ENCODE measurements at regions not wholly inside any gene's neighbourhood (a gene's known extent, or its start where the extent isn't known, plus 50 kb on each side); places are given as distances from the start of the nearest gene placed in this dataset.

- intact Hi-C loops (cut with DNase I), result no loop called here
- ATAC-seq (no peak), DNase-seq (no peak)
- Histone ChIP-seq H3K4me3 (no peak overlapping the region), H3K9me3 (no peaks in the 10 kb centered on the region), H3K4me1 (no peaks in the 10 kb centered on the region), H3K27ac (peak overlapping the region in 1 of 4 donors; percentile 0), H3K27me3 (no peaks in the 10 kb centered on the region), H3K36me3 (replicated peaks in 1 of 2; ENCODE audit: insufficient read depth in 1 of 2, low read depth in 2 of 2) (no peaks in the 10 kb centered on the region)
- whole genome bisulfite sequencing, 2 donors, result 70% methylated on average over 1 of the region's 1 CpG; no CpG with 5 or more reads in 1 of the 2 donors
- TF ChIP-seq, protein P1, sequence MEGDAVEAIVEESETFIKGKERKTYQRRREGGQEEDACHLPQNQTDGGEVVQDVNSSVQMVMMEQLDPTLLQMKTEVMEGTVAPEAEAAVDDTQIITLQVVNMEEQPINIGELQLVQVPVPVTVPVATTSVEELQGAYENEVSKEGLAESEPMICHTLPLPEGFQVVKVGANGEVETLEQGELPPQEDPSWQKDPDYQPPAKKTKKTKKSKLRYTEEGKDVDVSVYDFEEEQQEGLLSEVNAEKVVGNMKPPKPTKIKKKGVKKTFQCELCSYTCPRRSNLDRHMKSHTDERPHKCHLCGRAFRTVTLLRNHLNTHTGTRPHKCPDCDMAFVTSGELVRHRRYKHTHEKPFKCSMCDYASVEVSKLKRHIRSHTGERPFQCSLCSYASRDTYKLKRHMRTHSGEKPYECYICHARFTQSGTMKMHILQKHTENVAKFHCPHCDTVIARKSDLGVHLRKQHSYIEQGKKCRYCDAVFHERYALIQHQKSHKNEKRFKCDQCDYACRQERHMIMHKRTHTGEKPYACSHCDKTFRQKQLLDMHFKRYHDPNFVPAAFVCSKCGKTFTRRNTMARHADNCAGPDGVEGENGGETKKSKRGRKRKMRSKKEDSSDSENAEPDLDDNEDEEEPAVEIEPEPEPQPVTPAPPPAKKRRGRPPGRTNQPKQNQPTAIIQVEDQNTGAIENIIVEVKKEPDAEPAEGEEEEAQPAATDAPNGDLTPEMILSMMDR (IDR thresholded peaks at IDR 0.05), result no peak
- TF ChIP-seq POLR2A (IDR thresholded peaks at IDR 0.05), result no peak
Measured at GRCh38 chr20:23179766-23180403, 93.8 kb upstream of the CD93 start.

DNA sequence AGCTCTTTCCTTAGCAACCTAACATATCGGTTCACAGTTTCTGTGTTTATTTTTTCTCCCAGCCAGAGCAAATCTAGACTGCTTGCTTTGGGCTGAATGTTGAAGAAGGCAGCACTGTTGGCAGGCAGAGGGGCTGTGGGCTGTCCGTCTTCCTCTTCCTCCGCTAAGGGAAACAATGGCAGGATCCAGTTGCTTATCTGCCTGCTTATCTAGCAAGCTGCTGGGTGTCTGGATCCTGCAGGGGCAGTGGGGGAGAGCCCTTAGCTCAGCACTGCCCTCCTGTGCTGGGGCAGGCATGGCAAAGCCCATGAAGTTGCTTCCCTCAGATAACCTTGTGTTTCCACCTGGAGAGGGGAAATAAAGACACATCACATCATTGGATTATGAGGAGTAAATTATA, 92.7 kb upstream of the CD93 start:
- Histone ChIP-seq H3K4me3 (no peak overlapping the region), H3K36me3 (replicated peaks in 1 of 2; ENCODE audit: insufficient read depth in 1 of 2, low read depth in 2 of 2) (no peaks in the 10 kb centered on the region), H3K27ac (no peak overlapping the region), H3K4me1 (no peaks in the 10 kb centered on the region), H3K9me3 (no peaks in the 10 kb centered on the region), H3K27me3 (no peaks in the 10 kb centered on the region)
- 8% methylated on average over 2 to 3 of the region's 3 CpGs for WGBS, 2 donors
- DNase-seq, result no peak
- TF ChIP-seq, protein P1 (IDR thresholded peaks at IDR 0.05), result peak in 1 of 7 experiments; percentile 4
- TF ChIP-seq POLR2A (IDR thresholded peaks at IDR 0.05), result no peak
- ATAC-seq, result peak; percentile 12
- intact Hi-C loops (cut with DNase I), result no loop called here

DNA sequence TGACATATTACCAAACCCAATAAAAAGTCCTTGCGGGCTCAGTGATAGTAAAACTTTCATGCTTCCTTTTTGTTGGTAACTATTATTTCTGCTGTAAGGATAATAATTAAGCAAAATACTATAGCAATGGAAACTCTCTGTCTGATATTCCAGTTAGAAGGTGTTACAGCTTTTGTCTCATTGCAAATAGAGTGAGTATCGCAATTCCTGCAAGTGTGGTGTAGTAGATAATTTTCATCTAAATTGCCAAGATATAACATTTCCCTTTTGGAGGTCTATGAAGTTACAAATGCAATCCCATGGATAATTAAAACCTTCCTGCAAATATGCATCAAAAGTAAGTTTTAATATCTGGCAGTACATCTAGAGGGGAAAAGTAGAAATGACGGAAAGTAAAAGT, 88.7 kb upstream of the CD93 start:
- intact Hi-C loops (cut with DNase I), result no loop called here
- no peak overlapping the region for H3K4me3 ChIP-seq
- no peak for ATAC-seq
- 87 to 92% methylated on average over 3 of the region's 3 CpGs for WGBS, 2 donors
- TF ChIP-seq, protein P1 (IDR thresholded peaks at IDR 0.05), result no peak
- no peak for TF ChIP-seq POLR2A (IDR thresholded peaks at IDR 0.05)
- H3K4me1 ChIP-seq, result no peaks in the 10 kb centered on the region
- H3K27ac ChIP-seq, result no peak overlapping the region
- no peaks in the 10 kb centered on the region for H3K36me3 ChIP-seq (replicated peaks in 1 of 2; ENCODE audit: insufficient read depth in 1 of 2, low read depth in 2 of 2)
- no peaks in the 10 kb centered on the region for H3K9me3 ChIP-seq
- DNase-seq, result no peak
- H3K27me3 ChIP-seq, result no peaks in the 10 kb centered on the region

GRCh38 chr20:23167431-23167830, 81.3 kb upstream of the CD93 start:
- no peak for ATAC-seq
- Histone ChIP-seq H3K27me3 (no peaks in the 10 kb centered on the region), H3K36me3 (replicated peaks in 1 of 2; ENCODE audit: insufficient read depth in 1 of 2, low read depth in 2 of 2) (no peaks in the 10 kb centered on the region), H3K9me3 (no peaks in the 10 kb centered on the region), H3K4me1 (no peaks in the 10 kb centered on the region), H3K4me3 (no peak overlapping the region), H3K27ac (no peak overlapping the region)
- 78 to 80% methylated on average over 4 of the region's 4 CpGs for WGBS, 2 donors
- TF ChIP-seq POLR2A (IDR thresholded peaks at IDR 0.05), result no peak
- TF ChIP-seq, protein P1 (IDR thresholded peaks at IDR 0.05), result no peak
- intact Hi-C loops (cut with DNase I), result no loop called here
- DNase-seq, result no peak

GRCh38 chr20:23166563-23166962, 80.4 kb upstream of the CD93 start:
- H3K27me3 ChIP-seq, result no peaks in the 10 kb centered on the region
- no peaks in the 10 kb centered on the region for H3K36me3 ChIP-seq (replicated peaks in 1 of 2; ENCODE audit: insufficient read depth in 1 of 2, low read depth in 2 of 2)
- H3K27ac ChIP-seq, result no peak overlapping the region
- ATAC-seq (no peak), DNase-seq (no peak)
- 89 to 92% methylated on average over 3 to 7 of the region's 7 CpGs for WGBS, 2 donors
- no peaks in the 10 kb centered on the region for H3K9me3 ChIP-seq
- H3K4me3 ChIP-seq, result no peak overlapping the region
- H3K4me1 ChIP-seq, result no peaks in the 10 kb centered on the region
- TF ChIP-seq, protein P1 (IDR thresholded peaks at IDR 0.05), result no peak
- TF ChIP-seq POLR2A (IDR thresholded peaks at IDR 0.05), result no peak
- intact Hi-C loops (cut with DNase I), result no loop called here
